ENCODE measurements at regions not wholly inside any gene's neighbourhood (a gene's known extent, or its start where the extent isn't known, plus 50 kb on each side); places are given as distances from the start of the nearest gene placed in this dataset.

DNA sequence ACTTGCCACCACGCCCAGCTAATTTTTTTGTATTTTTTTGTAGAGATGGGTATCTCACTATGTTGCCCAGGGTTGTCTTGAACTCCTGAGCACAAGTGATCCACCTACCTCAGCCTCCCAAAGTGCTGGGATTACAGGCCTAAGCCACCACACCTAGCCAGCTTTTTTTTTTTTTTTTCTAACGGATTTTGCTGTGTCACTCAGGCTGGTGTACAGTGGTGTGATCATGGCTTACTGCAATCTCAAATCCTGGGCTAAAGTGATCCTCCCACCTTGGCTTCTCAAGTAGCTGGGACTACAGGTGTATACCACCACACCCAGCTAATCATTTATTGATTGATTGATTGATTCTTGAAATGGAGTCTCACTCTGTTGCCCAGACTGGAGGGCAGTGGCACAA lies 106.0 kb upstream of the TRIM24 start:
- TF ChIP-seq EZH2 (IDR thresholded peaks at IDR 0.05) (no peak), POLR2AphosphoS5 (IDR thresholded peaks at IDR 0.05; ENCODE audit: borderline replicate concordance, low read depth, low read length) (no peak), FOXP2 (optimal IDR thresholded peaks at IDR 0.05; ENCODE audit: control extremely low read depth, extremely low read length, insufficient read depth) (no peak)
